HG02973 (cell line): ENCODE measurements at regions not wholly inside any gene's neighbourhood (a gene's known extent, or its start where the extent isn't known, plus 50 kb on each side); places are given as distances from the start of the nearest gene placed in this dataset.
"Not testable (repeated sequence)": the region's sequence is repeated elsewhere in the genome, so short reads cannot be mapped to it uniquely, and the experiment has no call there.

Experiments
- ATAC-seq: cut with Tn5 transposase; IDR thresholded peaks from one replicate; pipeline ENCODE4 v1.9.1; 2021; ENCODE audit warnings: moderate library complexity; ENCODE audit not compliant: unreplicated experiment

- no peak for ATAC-seq
These were observed 70.1 kb downstream of the ZNF330 start for GRCh38 chr4:141290771-141291170.

GRCh38 chr4:141294306-141294705 lies 73.6 kb downstream of the ZNF330 start:
- no peak for ATAC-seq

- no peak for ATAC-seq
These were observed 80.5 kb downstream of the ZNF330 start for GRCh38 chr4:141301216-141301615.

GRCh38 chr4:141302924-141303323 lies 82.2 kb downstream of the ZNF330 start:
- ATAC-seq: no peak

- no peak for ATAC-seq
These were observed 83.7 kb downstream of the ZNF330 start for GRCh38 chr4:141304346-141304745.

- ATAC-seq: no peak
These were observed 85.6 kb downstream of the ZNF330 start for GRCh38 chr4:141306331-141306730.

GRCh38 chr4:141307241-141307689 lies 86.6 kb downstream of the ZNF330 start:
- ATAC-seq: peak; percentile 99

- peak; percentile 30 for ATAC-seq
These were observed 89.2 kb downstream of the ZNF330 start for GRCh38 chr4:141309874-141310273.

DNA sequence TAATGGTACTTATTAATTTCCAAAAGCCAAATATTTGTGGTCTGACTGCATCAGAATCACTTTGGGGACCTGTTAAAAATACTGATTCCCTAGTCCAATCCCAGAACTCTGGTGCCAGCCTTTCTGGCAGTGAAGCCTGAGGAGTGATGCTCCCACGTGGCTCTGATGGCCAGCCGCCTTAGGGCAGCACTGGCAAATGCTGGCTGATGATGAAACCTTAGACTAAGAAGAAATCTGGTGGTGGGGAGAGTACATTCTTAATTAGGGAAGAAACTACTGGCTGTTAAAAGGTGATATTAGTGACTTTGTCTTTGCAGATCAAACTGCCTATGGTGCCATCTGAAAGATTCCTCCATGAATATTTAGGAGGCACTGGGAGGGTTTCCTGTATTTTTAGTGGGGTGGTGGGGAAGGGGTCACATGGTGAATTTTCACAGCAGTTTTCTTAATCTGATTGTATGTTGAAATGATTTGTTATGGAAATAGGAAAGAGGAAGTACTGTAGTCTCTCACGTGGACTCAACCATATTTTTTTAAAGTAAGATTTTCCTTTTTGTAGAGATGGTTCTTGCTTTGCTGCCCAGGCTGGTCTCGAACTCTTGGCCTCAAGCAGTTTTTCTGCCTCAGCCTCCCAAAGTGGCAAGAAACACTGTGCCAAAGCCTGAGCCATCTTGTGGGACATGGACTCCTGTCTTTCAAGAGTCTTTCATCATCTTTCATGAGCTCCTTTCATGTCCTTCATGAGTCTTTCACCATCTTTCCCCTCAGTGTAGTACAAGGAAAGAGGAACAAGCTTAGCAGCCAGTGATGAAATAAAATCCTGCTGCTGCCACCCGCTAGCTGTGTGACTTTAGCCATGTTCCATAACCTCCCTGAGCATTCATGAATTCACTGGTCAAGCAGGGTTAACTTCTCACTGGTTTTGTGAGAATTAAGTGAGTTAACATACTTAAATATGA lies 90.8 kb downstream of the ZNF330 start:
- no peak for ATAC-seq

DNA sequence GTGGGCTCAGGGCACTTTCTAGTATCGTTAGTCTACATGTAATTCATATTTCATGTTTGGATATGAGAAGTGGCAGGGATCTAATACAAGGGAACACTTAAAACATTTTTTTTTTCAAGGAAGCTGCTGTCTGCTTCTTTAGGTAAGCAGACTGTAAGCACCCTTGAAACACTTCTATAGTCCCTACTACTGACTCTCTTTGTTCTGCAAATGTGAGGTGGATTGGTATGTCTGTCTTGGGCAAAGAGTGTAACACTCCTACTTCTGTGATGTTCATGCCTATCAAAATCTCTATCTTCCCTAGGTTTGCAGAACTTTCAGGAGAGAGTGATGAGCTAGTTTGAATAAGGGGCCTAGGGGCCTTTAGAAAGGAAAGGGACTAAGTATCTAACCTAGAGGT lies 93.9 kb downstream of the ZNF330 start:
- no peak for ATAC-seq

DNA sequence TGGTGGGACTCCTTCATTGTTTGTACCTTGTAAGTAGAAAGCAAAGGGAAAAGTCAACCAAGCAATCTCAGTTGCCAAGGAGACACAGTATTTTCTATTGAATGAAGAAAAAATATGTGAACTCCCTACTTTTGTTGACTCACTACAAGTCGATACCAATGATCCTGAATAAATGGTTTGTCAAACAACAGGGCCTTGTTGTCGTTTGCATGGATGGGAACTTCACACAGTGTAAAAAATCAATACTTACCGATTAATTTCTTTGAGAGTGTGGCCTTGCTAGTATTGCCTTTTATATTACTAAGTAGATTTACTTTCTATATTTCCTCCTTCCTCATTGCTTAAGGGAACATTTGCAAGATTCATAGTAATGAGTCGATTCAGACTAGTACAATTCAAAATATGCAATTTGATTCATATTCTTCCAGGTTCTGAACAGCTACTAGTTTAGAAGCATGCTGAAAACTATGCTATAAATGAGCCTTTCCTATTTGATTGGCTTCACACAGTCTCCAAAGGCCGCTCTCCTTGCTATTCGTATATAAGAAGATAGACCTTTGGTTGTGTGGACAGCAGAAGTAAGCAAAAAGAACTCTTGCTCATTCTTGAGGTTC lies 108.0 kb downstream of the ZNF330 start:
- no peak for ATAC-seq

- no peak for ATAC-seq
These were observed 108.5 kb downstream of the ZNF330 start for GRCh38 chr4:141329174-141329569.

- no peak for ATAC-seq
These were observed 109.9 kb downstream of the ZNF330 start for GRCh38 chr4:141330616-141331015.

DNA sequence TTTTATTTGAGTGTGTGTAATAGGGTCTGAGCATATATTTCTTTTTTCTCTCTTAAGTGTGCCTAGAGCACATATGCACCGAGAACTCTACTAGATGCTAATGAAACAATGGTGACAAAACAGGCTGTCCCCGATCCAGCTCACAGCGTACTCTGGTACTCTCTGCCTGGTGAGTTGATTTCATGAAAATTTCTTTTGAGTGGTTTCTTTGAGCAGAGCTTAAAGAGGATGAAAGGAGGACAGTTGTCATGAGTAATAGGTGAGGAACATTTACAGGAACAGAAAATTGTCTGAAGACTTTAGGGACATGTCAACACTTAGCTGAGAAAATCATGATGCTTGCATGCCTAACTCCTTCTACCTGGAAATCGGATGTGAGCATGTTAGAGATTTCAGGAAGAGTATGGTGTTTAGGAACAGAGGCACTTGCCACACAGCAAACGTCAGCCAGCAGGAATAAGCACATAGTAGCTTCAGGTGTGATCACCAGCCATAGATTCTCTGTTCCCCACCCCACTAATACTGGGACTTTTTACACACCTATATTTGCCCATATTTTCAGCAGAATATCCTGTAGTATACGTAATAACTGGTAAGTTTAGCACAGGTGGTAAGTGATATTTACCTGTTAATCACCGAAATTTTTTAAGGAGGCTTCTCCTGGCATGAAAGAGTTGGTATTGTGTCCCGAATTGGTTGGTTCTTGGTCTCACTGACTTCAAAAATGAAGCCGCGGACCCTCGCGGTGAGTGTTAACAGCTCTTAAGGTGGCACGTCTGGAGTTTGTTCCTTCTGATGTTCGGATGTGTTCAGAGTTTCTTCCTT lies 111.1 kb downstream of the ZNF330 start:
- no peak for ATAC-seq

DNA sequence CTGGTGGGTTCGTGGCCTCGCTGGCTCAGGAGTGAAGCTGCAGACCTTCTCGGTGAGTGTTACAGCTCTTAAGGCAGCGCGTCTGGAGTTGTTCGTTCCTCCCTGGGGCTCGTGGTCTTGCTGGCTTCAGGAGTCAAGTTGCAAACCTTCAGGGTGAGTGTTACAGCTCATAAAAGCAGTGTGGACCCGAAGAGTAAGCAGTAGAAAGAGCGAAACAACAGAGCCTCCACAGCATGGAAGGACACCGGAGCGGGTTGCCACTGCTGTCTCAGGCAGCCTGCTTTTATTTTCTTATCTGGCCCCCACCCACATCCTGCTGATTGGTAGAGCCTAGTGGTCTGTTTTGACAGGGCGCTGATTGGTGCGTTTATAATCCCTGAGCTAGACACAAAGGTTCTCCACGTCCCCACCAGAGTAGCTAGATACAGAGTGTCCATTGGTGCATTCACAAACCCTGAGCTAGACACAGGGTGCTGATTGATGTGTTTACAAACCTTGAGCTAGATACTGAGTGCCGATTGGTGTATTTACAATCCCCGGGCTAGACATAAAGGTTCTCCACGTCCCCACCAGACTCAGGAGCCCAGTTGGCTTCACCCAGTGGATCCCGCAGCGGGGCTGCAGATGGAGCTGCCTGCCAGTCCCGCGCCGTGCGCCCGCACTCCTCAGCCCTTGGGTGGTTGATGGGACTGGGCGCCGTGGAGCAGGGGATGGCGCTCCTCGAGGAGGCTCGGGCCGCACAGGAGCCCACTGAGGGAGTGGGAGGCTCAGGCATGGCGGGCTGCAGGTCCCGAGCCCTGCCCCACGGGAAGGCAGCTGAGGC lies 111.9 kb downstream of the ZNF330 start:
- not testable (repeated sequence) for ATAC-seq

DNA sequence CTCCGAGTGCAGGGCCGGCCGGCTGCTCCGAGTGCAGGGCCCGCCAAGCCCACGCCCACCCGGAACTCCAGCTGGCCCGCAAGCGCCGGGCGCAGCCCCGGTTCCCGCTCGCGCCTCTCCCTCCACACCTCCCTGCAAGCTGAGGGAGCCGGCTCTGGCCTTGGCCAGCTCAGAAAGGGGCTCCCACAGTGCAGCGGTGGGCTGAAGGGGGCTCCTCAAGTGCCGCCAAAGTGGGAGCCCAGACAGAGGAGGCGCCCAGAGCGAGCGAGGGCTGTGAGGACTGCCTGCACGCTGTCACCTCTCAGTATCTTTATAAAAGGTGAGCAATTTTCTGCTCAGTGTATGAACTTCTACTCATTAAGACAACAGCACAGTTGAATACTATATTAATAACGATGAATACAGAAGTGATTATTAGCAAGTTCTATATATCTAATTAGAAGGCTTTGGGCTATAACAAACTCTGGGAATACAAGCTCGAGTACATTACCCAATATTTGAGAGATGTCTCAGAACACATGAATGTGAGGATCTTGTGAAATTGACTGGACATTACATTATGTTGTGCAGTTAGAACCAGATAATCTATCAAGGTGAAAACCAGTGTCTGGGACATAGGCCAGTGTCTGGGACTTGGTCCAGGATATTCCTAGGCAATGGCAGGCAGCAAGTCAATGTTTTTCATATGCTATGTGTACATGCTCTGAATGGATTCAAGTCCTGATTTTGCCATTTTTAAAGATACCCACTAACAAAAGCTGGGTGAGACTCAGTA lies 112.9 kb downstream of the ZNF330 start:
- ATAC-seq: not testable (repeated sequence)

DNA sequence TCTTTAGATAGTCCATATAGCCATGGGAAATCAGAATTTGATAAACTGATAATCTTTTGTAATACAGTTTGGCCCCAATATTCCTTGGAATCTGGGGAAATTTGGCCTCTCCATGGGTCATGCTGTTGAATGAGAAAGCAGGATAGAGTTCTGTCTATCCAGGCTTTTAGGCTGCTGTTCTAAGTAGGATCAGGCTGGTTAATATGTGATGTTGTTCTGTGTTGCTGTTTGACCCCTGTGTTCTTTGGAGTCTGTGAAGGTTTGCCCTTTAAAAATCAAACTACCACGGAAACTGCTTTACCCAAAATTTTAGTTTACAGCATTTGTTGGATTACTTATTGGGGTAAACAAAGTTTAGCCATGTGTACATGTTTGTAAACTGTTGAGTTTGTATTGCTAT lies 114.5 kb downstream of the ZNF330 start:
- no peak for ATAC-seq

- no peak for ATAC-seq
These were observed 117.5 kb downstream of the ZNF330 start for GRCh38 chr4:141338238-141338637.

- no peak for ATAC-seq
These were observed 118.7 kb downstream of the ZNF330 start for GRCh38 chr4:141339391-141339790.

GRCh38 chr4:141339966-141340365 lies 119.3 kb downstream of the ZNF330 start:
- no peak for ATAC-seq
